ENCODE measurements at regions not wholly inside any gene's neighbourhood (a gene's known extent, or its start where the extent isn't known, plus 50 kb on each side); places are given as distances from the start of the nearest gene placed in this dataset.

DNA sequence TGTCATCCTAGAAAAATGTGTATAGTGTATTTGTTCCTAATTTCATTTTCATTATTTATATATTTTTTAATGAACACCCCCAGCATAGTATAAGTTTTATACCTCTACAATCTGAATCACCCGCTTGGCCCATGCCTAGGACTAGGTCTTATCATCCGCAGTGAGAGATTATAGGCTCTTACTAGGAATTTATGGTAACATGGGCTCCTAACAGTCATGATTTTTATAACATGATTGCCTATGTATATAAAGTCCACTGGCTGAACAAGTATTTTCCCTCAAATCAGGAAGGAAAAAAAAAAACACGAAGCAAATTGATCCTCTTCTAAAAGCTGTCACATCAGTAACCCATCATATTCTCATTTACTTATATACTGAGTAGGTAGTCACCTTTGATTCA, 666.1 kb upstream of the NRXN1 start:
- no peaks in the 10 kb centered on the region for H3K36me3 Mint-ChIP-seq (ENCODE audit: low read depth)
- Histone ChIP-seq H3K27me3 (ENCODE audit: insufficient read depth) (no peaks in the 10 kb centered on the region), H3K9me2 (ENCODE audit: insufficient read depth) (no peaks in the 10 kb centered on the region), H3K4me1 (ENCODE audit: insufficient read depth) (no peaks in the 10 kb centered on the region), H3K36me3 (ENCODE audit: insufficient read depth) (no peaks in the 10 kb centered on the region), H3K4me3 (no peak overlapping the region), H2AFZ (no peak overlapping the region), H4K20me1 (replicated peaks; ENCODE audit: insufficient read depth) (no peaks in the 10 kb centered on the region), H3K79me2 (replicated peaks; ENCODE audit: insufficient read depth) (no peaks in the 10 kb centered on the region), H3K27ac (ENCODE audit: low read depth) (no peak overlapping the region), H3K4me2 (no peak overlapping the region), H3F3A (replicated peaks; ENCODE audit: low read depth) (no peaks in the 10 kb centered on the region)
- DNase-seq (ENCODE audit: low spot score) (no peak), ATAC-seq (no peak)
- H3K27me3 Mint-ChIP-seq (ENCODE audit: insufficient read depth, low read depth, poor library complexity): no peaks in the 10 kb centered on the region
- H3K4me3 Mint-ChIP-seq: no peak overlapping the region
- TF ChIP-seq ZNF331 (CRISPR knock-in tag; IDR thresholded peaks at IDR 0.05; ENCODE audit: low read depth) (no peak), JUNB (IDR thresholded peaks at IDR 0.05; ENCODE audit: unreplicated experiment) (no peak), POLR2AphosphoS5 (IDR thresholded peaks at IDR 0.05; ENCODE audit: low read depth) (no peak), STAT1 (IDR thresholded peaks at IDR 0.05; ENCODE audit: unreplicated experiment) (no peak), CREB1 (CRISPR knock-in tag; IDR thresholded peaks at IDR 0.05; ENCODE audit: low read depth) (no peak), NANOG (IDR thresholded peaks at IDR 0.05; ENCODE audit: borderline replicate concordance) (no peak), EZH2 (IDR thresholded peaks at IDR 0.05; ENCODE audit: low read depth, unreplicated experiment) (no peak), EZH2phosphoT487 (IDR thresholded peaks at IDR 0.05; ENCODE audit: unreplicated experiment) (no peak), ZNF114 (CRISPR knock-in tag; IDR thresholded peaks at IDR 0.05) (no peak)
- TF ChIP-seq, protein P1, sequence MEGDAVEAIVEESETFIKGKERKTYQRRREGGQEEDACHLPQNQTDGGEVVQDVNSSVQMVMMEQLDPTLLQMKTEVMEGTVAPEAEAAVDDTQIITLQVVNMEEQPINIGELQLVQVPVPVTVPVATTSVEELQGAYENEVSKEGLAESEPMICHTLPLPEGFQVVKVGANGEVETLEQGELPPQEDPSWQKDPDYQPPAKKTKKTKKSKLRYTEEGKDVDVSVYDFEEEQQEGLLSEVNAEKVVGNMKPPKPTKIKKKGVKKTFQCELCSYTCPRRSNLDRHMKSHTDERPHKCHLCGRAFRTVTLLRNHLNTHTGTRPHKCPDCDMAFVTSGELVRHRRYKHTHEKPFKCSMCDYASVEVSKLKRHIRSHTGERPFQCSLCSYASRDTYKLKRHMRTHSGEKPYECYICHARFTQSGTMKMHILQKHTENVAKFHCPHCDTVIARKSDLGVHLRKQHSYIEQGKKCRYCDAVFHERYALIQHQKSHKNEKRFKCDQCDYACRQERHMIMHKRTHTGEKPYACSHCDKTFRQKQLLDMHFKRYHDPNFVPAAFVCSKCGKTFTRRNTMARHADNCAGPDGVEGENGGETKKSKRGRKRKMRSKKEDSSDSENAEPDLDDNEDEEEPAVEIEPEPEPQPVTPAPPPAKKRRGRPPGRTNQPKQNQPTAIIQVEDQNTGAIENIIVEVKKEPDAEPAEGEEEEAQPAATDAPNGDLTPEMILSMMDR (conservative IDR thresholded peaks at IDR 0.05; ENCODE audit: low read depth in 2 of 2): no peak
- TF ChIP-seq, protein P2, sequence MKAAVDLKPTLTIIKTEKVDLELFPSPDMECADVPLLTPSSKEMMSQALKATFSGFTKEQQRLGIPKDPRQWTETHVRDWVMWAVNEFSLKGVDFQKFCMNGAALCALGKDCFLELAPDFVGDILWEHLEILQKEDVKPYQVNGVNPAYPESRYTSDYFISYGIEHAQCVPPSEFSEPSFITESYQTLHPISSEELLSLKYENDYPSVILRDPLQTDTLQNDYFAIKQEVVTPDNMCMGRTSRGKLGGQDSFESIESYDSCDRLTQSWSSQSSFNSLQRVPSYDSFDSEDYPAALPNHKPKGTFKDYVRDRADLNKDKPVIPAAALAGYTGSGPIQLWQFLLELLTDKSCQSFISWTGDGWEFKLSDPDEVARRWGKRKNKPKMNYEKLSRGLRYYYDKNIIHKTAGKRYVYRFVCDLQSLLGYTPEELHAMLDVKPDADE (IDR thresholded peaks at IDR 0.05): no peak
- TF ChIP-seq, protein P3, sequence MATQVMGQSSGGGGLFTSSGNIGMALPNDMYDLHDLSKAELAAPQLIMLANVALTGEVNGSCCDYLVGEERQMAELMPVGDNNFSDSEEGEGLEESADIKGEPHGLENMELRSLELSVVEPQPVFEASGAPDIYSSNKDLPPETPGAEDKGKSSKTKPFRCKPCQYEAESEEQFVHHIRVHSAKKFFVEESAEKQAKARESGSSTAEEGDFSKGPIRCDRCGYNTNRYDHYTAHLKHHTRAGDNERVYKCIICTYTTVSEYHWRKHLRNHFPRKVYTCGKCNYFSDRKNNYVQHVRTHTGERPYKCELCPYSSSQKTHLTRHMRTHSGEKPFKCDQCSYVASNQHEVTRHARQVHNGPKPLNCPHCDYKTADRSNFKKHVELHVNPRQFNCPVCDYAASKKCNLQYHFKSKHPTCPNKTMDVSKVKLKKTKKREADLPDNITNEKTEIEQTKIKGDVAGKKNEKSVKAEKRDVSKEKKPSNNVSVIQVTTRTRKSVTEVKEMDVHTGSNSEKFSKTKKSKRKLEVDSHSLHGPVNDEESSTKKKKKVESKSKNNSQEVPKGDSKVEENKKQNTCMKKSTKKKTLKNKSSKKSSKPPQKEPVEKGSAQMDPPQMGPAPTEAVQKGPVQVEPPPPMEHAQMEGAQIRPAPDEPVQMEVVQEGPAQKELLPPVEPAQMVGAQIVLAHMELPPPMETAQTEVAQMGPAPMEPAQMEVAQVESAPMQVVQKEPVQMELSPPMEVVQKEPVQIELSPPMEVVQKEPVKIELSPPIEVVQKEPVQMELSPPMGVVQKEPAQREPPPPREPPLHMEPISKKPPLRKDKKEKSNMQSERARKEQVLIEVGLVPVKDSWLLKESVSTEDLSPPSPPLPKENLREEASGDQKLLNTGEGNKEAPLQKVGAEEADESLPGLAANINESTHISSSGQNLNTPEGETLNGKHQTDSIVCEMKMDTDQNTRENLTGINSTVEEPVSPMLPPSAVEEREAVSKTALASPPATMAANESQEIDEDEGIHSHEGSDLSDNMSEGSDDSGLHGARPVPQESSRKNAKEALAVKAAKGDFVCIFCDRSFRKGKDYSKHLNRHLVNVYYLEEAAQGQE (IDR thresholded peaks at IDR 0.05; ENCODE audit: unreplicated experiment): no peak
- TF ChIP-seq, protein P4, sequence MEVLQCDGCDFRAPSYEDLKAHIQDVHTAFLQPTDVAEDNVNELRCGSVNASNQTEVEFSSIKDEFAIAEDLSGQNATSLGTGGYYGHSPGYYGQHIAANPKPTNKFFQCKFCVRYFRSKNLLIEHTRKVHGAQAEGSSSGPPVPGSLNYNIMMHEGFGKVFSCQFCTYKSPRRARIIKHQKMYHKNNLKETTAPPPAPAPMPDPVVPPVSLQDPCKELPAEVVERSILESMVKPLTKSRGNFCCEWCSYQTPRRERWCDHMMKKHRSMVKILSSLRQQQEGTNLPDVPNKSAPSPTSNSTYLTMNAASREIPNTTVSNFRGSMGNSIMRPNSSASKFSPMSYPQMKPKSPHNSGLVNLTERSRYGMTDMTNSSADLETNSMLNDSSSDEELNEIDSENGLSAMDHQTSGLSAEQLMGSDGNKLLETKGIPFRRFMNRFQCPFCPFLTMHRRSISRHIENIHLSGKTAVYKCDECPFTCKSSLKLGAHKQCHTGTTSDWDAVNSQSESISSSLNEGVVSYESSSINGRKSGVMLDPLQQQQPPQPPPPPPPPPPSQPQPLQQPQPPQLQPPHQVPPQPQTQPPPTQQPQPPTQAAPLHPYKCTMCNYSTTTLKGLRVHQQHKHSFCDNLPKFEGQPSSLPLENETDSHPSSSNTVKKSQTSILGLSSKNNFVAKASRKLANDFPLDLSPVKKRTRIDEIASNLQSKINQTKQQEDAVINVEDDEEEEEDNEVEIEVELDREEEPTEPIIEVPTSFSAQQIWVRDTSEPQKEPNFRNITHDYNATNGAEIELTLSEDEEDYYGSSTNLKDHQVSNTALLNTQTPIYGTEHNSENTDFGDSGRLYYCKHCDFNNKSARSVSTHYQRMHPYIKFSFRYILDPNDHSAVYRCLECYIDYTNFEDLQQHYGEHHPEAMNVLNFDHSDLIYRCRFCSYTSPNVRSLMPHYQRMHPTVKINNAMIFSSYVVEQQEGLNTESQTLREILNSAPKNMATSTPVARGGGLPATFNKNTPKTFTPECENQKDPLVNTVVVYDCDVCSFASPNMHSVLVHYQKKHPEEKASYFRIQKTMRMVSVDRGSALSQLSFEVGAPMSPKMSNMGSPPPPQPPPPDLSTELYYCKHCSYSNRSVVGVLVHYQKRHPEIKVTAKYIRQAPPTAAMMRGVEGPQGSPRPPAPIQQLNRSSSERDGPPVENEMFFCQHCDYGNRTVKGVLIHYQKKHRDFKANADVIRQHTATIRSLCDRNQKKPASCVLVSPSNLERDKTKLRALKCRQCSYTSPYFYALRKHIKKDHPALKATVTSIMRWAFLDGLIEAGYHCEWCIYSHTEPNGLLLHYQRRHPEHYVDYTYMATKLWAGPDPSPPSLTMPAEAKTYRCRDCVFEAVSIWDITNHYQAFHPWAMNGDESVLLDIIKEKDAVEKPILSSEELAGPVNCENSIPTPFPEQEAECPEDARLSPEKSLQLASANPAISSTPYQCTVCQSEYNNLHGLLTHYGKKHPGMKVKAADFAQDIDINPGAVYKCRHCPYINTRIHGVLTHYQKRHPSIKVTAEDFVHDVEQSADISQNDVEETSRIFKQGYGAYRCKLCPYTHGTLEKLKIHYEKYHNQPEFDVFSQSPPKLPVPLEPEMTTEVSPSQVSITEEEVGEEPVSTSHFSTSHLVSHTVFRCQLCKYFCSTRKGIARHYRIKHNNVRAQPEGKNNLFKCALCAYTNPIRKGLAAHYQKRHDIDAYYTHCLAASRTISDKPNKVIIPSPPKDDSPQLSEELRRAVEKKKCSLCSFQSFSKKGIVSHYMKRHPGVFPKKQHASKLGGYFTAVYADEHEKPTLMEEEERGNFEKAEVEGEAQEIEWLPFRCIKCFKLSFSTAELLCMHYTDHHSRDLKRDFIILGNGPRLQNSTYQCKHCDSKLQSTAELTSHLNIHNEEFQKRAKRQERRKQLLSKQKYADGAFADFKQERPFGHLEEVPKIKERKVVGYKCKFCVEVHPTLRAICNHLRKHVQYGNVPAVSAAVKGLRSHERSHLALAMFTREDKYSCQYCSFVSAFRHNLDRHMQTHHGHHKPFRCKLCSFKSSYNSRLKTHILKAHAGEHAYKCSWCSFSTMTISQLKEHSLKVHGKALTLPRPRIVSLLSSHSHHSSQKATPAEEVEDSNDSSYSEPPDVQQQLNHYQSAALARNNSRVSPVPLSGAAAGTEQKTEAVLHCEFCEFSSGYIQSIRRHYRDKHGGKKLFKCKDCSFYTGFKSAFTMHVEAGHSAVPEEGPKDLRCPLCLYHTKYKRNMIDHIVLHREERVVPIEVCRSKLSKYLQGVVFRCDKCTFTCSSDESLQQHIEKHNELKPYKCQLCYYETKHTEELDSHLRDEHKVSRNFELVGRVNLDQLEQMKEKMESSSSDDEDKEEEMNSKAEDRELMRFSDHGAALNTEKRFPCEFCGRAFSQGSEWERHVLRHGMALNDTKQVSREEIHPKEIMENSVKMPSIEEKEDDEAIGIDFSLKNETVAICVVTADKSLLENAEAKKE (CRISPR knock-in tag; IDR thresholded peaks at IDR 0.05): no peak
- no peak overlapping the region for H3K27ac Mint-ChIP-seq
- no peaks in the 10 kb centered on the region for H3K4me1 Mint-ChIP-seq
- no peaks in the 10 kb centered on the region for H3K9me3 Mint-ChIP-seq

Measured in GM23338 (cell line).